ENCODE measurements at regions not wholly inside any gene's neighbourhood (a gene's known extent, or its start where the extent isn't known, plus 50 kb on each side); places are given as distances from the start of the nearest gene placed in this dataset.

GRCh38 chr2:4368907-4369306 lies 665.5 kb downstream of the DCDC2C start:
- TF ChIP-seq CTCF (conservative IDR thresholded peaks at IDR 0.05; ENCODE audit: low read length) (no peak), EZH2phosphoT487 (IDR thresholded peaks at IDR 0.05; ENCODE audit: borderline replicate concordance) (no peak)
